SKM-1 (cell line): ENCODE measurements at regions not wholly inside any gene's neighbourhood (a gene's known extent, or its start where the extent isn't known, plus 50 kb on each side); places are given as distances from the start of the nearest gene placed in this dataset.
"Not testable (repeated sequence)": the region's sequence is repeated elsewhere in the genome, so short reads cannot be mapped to it uniquely, and the experiment has no call there.

Experiments
- DNase-seq: peaks from one replicate; lab custom pipeline; 2025; ENCODE audit not compliant: unreplicated experiment; lab: John Stamatoyannopoulos, UW

DNA sequence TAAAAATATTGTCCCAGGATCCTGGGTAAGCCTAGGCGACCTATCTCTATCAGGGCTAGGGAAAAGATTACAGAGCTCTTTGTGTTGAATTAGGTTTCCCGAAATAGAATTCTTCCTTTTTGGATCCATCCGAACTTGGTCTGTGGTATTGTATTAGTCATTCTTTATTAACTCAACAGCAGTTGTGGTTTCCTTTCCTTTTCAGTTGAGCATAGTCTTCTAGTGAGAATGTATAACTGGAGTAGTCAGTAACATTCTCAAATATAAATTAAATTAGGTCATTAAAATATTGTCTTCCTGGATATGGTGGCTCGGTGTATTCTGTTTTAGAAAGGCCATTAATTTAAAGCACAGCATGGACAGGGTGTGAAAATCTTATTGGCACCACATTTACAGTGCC is 520.4 kb downstream of the NLGN4X start:
- no peak for DNase-seq

DNA sequence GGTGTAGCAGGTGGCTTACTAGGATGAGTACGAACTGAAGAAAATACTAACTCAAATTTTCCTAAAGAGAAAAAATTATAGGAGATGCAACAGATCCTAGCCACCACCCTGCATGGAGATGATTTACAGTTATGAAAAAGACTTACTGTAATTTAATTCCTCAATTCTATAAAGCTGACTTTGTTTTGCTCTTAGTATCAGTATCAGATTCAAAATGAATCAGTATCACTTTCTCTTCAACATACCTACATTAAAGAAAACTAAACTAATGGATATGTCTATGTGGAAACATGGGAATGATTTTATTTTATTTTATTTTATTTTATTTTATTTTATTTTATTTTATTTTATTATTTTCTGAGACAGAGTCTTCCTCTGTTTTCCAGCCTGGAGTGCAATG is 525.8 kb downstream of the NLGN4X start:
- no peak for DNase-seq

DNA sequence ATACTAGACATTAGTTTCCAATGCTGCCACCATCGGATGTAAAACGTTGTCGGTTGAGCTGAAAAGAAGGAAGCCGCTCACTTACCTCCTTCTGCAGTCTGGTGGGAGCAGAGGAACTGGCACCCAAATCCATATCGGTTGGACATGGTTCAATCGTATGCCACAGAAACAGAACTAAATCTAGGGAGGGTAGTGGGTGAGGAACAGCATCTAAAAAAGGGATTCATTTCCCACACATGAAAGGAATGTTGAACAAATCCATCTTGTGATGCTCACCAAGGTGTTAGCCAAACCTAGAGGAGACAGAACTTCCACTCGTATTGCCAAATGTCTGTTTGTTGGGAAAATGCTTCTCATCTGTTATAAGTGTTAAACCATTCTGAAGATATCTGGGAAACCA is 532.7 kb downstream of the NLGN4X start:
- no peak for DNase-seq

DNA sequence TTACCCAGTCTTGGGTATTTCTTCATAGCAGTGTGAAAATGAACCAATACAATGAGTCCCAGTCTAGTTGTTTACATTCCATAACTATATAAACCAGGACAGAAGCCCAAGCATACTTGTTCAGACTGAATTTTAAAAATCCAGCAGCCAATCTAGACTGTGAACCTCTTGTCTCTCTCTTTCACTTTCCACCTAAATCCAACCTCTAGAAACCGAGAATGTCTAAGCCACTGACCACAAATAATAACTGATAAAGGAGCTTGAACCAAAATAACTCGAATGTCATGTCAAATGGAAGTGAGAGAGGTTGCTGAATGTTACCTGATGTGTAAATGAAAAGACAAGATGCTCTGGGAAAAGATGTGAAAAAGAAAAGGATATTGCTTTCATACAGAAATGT is 544.7 kb downstream of the NLGN4X start:
- no peak for DNase-seq

DNA sequence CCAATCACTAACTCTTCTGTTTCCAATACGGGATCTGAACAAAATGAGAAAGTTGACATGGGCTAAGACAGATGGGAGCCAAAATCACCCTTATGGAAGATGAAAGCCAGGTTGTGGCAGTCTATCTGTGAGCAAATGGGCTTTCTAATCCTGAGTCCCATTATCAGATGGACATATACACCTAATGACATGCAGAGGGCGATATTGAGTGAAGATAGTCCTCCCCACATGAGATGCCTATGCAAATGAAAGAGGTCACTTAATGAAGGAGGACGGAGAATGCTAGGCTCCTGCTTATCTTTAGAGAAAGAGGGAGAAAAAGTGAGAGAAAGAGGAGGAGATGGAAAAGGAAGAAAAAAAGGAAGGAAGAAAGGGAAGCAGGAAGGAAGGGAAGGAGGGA is 547.5 kb downstream of the NLGN4X start:
- DNase-seq = no peak

DNA sequence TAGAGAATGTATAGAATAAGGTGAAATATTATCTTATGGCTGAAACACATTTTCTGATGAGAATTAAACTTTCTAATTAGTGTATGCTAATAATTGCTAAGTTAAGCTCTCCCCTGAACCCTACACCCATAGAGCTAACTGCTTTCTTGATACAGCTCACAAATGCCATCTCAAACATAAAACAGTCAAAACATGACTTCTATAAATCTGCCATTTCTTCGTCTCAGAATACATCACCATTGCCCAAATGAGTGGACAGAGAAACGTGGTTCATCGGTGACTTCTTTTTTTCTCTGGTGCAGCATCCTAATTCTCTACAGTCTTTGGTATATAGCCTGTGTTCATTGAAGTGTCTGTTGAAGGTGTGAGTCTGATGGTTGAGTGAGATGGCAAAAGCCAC is 554.6 kb downstream of the NLGN4X start:
- DNase-seq = no peak

DNA sequence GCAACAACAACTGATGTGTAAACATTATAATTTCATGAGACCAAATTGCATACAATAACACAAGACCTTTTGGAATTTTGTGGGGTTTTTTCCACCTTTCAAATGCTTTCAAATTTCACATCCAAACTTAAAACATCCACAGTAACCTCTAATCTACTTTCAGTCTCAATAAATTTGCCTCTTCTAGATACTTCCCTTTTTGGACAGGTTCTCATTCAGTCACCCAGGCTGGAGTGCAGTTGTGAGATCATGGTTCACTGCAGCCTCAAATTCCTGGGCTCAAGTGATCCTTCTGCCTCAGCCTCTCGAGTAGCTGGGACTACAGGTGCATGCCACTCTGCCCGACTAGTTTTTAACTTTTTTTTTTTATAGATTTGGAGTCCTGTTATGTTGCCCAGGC is 556.6 kb downstream of the NLGN4X start:
- no peak for DNase-seq

DNA sequence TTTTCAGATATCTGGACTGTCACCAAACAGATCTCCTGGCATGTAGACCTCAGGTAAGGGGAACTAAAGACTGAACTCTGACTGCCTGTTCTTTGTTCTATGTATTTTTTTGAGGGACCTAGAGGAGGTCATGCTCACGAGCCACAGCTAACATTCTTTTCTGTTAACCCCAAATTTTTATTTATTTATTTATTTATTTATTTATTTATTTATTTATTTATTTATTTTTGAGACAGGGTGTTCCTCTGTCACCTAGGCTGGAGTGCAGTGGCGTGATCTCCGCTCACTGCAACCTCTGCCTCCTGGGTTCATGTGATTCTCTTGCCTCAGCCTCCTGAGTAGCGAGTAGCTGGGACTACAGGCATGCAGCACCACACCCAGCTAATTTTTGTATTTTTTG is 562.0 kb downstream of the NLGN4X start:
- DNase-seq = not testable (repeated sequence)

DNA sequence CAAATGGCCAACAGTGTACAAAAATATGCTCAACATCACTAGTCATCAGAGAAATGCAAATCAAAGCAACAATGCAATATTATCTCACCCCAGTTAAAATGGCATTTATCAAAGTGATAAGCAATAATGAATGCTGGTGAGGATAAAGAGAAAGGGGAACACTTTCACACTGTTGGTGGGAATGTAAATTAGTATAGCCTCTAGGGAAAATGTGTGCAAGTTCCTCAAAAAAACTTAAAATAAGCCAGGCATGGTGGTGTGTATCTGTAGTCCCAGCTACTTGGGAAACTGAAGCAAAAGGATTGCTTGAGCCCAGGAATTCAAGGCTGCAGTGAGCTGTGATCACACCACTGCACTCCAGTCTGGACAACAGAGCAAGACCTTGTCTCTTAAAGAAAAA is 572.1 kb downstream of the NLGN4X start:
- DNase-seq = no peak

DNA sequence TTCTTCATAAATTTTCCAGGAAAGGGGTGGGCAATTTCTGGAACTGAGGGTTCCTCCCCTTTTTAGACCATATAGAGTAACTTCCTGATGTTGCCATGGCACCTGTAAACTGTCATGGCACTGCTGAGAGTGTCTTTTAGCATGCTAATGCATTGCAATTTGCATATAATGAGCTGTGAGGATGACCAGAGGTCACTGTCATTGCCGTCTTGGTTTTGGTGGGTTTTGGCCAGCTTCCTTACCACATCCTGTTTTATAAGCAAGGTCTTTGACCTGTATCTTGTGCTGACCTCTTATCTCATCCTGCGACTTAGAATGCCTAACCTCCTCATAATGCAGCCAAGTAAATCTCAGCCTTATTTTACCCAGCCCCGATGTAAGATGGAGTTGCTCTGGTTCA is 577.8 kb downstream of the NLGN4X start:
- no peak for DNase-seq

DNA sequence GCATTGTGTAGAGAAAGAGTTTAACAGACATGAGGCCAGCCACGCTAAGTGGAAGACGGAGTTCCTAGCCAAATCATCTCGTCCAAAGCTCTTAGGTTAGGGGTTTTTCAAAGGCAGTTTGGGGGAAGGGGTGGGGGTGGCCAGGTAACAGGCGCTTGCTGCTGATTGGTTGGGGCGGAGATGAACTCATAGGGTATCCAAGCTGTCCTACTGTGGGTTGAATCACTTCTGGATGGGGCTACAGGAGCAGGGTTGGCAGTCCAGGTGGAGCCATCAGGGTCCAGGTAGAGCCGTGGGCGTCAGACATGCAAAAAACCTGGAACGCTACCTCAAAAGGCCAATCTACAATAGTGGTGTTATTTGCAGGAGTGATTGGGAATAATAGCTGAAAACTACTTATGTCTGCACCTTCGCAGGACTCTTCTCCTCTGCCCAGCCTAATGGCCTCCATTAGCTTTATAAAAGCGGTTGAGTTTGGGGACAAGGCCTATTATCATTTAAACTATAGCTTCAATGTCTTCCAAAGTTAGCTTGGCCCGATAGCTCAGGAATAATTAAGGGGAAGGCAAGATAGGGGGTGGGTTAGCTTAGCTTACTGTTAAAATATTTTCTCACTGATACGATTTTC is 579.6 kb downstream of the NLGN4X start:
- no peak for DNase-seq

DNA sequence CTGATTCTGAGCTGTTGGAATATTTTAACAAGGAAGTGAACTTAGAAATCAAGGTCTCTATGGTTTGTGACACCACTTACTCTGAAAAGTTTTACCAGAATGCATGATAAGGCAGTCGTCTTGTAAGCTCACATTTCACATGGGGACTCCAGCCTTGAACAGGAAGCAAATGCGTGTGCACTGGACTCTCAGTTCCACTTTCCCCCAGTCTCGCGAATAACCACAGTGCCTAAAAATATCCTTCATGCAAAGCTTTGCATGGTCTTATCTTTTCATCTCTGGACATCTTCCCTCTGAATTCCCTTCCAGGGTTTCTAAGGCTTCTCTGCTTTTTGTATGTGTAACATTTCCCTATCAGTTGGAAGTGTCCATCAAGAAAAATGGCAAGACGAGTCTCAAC is 581.8 kb downstream of the NLGN4X start:
- peak; percentile 2 for DNase-seq

DNA sequence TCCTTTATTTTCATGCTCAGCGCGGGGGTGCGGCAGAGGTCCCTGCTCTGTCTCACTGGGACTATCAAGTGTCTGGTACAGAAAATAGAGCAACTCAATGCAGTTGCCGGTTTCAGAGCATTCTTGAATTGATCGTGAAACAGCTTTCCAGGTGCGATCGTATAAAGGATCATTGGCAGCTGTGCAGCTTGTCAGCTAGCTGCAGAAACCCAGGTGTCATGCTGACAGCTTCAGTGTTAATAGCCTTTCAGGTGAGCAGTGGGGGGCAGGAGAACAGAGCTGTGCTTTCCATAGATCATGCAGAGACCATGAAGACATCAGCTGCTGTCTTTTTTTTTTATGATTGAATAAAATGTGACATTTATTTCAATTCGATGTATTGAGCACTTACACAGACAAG is 583.9 kb downstream of the NLGN4X start:
- no peak for DNase-seq

DNA sequence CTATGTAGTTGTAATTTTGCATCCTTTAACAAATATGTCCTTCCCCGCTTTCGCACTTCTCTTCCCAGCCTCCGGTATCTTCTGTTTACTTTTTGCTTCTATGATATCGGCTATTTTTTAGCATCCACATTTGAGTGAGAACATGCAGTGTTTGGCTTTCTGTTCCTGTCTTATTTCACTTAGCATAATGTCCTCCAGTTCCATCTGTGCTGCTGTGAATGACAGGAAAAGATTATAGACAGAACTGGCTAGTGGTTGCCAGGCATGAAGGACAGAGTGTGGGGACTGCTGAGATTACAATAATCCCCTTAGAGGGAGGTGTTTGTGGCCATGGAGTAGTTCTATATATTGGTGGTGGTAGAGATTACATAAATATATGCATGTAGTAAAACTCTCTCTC is 588.6 kb downstream of the NLGN4X start:
- no peak for DNase-seq

DNA sequence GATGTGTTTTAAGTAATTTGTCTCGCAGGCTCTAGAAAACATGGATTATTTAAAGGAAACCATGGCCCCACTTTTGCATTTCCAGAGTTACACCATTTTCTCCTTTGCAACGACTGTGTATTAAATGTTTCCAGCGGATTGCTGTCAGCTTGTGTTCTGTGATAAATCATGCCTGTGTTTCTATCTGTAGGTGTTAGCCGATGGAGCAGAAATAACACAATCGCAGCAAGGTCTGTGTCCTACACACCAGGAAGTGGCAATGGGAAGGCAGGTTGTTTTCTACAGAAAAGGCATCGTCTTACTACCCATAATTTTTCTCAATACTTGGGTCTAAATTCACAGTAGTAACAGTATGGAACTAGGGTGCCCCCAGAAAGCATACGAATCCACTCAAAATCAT is 590.1 kb downstream of the NLGN4X start:
- no peak for DNase-seq

DNA sequence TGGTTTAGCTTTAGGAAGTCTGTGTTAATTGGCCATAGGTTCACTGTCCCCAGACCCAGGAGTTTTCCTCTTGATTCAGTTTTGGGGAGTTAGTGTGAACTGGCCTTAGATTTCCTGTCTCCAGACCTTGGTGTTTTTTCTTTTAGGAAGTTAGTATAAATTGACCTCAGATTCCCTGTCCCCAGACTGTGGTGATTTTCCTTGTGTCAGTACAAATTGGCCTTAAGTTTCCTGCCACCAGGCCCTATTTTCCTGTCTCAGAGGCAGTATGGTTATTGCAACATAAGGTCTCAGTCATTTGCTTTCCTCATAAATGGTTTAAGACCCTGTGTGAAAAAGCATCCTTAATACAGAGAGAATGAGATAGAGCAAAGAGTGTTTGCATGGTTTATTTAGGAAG is 595.8 kb downstream of the NLGN4X start:
- DNase-seq = no peak

DNA sequence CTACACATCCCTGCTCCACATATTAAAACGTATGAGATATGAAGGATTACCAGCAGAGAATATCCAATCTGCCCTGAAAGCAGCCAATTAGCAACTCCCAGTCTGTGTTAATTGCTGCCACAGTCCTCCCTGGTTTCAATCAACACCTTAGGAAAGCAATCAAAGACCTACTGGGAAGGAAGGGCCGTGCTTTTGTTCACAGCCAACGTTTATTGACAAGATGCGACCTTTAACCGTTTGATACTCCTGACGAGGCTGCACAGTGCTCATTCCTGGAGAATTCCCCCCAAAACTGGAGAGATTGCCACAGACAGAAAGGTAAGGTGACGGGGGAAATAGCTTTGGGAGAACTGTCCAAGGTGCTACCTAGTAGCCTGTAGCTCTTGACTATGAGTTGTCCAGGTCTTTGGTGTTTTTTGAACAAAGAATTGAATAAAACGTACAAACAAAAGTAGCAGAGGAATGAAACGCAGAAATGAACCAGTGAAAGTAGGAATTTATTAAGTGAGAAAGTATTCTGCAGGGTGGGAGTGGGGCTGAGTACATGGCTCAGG is 596.5 kb downstream of the NLGN4X start:
- no peak for DNase-seq

DNA sequence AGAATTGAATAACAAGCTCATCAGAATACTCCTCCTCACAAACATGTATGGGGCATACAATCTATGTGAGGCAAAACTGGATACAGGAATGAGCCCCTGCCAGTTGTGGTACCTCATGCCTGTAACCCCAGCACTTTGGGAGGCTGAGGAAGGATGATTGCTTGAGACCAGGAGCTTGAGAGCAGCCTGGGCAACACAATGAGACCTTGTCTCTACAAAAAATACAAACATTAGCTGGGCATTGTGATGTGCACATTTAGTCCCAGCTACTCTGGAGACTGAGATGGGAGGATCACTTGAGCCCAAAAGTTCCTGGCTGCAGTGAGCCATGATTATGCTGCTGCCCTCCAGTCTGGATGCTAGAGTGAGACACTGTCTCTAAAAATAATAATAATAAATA is 611.0 kb downstream of the NLGN4X start:
- no peak for DNase-seq

DNA sequence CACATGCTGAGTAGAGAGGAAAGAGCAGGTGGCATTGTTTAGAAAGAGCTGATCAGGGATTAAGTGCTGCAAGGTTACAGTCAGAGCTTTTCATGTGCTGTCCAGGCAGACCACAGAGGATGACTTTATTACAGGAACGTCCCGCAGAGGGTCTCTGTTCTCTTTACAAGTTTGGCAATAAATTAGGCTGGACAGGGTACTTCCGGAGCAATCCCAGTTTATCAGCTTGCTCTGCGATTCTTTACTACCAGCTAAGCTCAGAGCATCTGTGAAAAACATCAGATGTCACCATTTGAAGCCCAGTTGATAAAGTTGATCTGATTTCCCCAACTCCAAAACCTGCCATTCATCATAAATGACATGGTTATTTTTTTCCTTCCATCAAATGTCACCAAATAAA is 633.1 kb downstream of the NLGN4X start:
- DNase-seq = no peak

DNA sequence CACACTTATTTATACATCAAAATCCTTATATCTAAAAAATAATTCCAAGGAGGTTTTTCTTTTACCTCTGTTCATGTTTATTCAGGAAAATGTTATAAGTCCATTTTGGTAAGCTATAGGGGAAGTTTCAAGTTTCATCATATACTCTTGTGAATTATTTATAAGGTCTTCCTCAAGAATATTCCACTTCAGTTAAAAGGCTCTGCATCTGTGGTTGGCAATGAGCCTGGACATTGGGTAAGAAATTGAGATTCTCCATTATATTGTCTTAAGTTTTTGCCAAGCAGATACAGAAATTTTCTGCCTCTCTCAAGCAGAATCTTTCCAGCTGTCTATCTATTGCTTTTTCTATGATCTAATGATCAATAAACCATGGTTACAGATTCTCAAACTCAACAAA is 641.9 kb downstream of the NLGN4X start:
- DNase-seq = no peak

DNA sequence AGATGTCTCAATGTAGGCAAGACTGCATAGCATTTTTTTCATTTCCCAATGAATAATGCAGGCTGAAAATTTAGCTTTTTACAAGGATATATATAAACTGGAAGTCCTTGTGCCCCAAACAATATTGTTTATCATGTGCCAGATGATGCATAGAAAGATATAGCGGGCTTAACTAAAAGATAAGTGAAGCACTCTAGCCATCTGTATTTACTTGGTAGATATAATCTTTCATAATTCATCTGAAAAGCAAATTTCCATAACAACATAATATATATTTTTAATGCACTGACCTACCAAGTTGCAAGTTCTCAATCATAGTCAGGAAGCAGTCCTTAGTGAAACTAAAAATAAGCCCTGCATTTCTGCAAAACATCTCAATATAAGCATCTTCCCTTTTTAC is 653.3 kb downstream of the NLGN4X start:
- DNase-seq = no peak

DNA sequence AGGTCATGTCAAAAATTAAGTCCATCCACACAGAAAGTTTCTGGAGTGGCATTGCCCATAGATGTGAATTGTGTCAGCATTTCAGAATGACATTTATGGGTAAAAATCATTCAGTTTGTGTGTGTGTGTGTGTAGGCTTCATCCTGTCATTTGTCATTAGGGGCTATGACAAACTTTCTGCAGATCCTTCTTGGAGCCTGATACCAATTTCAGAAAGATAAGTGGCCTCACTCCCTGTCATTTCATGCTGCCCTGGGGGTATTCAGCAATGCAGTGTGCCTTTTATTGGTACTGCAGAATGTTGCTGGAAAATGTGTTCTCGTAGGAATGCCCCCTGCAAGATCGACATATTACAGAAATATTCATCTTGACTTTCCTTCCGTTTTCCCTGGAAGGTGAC is 659.7 kb downstream of the NLGN4X start:
- DNase-seq = no peak

DNA sequence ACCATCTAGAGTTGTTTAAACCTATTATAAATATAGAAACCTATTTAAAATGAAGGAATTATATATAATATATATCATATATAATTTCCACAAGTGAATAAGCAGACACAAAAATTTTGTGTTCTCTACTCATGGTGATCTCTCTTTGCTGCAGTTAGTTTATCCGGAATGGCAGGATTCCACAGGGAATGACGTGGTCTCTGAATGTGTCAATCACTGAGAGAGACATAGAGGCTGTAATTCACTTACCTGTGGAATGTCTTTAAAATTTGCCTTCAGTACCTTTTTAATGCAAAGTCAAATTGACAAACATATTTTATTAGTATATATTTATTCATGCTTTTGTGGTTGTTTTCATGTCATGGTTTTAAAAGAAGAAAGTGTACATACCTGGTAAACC is 669.3 kb downstream of the NLGN4X start:
- DNase-seq = no peak
